ENCODE measurements at regions not wholly inside any gene's neighbourhood (a gene's known extent, or its start where the extent isn't known, plus 50 kb on each side); places are given as distances from the start of the nearest gene placed in this dataset.

DNA sequence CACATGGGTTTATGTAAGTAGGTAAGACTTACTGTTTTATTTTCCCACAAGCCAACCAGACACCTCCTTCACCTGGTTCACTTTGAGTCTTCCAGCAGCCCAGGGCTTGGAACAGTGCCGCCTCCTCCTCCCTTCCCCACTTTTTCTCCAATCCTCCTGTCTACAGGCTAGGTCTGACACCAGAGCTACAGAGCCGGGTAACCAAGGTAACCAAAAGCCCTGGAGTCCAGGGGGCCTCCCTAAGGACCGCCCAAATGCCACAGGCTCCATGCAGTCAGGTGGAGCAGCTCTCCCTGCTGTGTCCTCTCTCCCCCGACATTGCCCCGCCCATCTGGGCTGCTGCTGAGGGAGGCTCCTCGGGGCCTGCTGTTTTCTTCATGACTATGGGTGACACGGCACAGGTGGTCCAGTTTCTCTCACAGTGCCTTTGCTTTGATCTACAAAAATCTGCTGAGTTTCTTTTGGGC, 138.0 kb upstream of the EFNA5 start:
- peak; percentile 69 for DNase-seq

GRCh38 chr5:107807431-107807830, 136.7 kb upstream of the EFNA5 start:
- DNase-seq: no peak

- DNase-seq: peak; percentile 30
Observed at GRCh38 chr5:107806705-107807104, 136.0 kb upstream of the EFNA5 start.

GRCh38 chr5:107806271-107806670, 135.5 kb upstream of the EFNA5 start:
- DNase-seq: peak; percentile 90

GRCh38 chr5:107805824-107806223, 135.1 kb upstream of the EFNA5 start:
- no peak for DNase-seq

GRCh38 chr5:107805166-107805565, 134.4 kb upstream of the EFNA5 start:
- DNase-seq: no peak

- DNase-seq: no peak
Observed at GRCh38 chr5:107803728-107804127, 133.0 kb upstream of the EFNA5 start.

DNA sequence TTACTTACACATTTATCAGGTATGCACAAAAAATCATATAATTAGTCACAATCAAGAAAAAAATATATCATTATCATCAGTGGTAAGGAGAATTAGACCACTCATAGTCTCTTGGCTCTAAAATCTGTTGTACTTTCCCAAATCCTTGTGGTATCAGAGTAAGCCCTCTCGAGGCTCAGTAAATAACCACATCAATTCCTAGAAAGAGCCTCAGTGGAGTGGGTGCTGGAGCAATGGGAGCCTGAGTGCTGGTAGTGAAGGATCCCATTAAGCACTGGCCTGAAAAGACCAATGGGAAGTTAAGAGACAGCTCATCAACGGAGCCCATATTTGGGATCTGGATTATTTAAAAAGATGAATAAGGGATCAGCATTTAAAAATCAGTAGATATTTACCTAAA, 130.3 kb upstream of the EFNA5 start:
- no peak for DNase-seq

DNA sequence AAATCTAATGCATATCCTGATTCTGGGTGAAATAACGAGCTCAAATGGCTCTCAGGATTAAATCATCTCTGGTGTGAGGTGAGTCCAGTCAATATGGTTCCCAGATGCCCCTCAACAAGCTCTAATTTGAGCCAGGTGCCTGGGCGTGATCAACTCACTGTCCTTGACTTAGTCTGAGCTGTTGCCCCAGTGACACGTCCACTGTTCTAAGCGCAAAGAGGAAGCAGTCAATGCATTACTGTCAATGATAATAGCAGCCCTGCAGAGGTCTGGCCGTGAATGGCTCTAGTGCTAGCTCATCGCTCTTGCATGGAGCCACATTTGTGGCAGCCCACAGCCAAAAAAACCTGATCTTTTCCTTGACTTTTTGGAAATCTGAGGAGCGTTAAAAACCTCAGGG, 128.6 kb upstream of the EFNA5 start:
- no peak for DNase-seq

- DNase-seq: no peak
Observed at GRCh38 chr5:107796797-107797196, 126.1 kb upstream of the EFNA5 start.

- DNase-seq: peak; percentile 86
Observed at GRCh38 chr5:107794741-107795140, 124.0 kb upstream of the EFNA5 start.

DNA sequence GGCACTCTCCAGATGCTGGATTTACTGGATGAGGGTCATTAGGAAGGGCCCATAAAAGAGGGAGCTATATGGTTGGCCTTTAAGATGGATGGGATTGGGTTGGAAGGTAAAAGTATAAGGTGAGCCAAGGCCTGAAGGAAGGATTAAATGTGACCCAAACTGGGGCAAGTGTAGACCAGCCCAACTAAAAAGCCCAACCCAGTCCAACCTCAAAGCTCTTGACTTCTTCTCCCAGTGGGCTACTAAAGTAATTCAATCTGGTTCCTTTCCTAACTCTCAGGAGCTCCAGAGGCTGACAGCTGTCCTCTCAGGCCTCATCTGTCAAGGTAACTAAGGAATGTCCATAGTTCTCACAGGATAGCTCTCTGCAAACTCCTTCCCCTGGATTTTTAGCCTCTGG, 122.2 kb upstream of the EFNA5 start:
- no peak for DNase-seq

DNA sequence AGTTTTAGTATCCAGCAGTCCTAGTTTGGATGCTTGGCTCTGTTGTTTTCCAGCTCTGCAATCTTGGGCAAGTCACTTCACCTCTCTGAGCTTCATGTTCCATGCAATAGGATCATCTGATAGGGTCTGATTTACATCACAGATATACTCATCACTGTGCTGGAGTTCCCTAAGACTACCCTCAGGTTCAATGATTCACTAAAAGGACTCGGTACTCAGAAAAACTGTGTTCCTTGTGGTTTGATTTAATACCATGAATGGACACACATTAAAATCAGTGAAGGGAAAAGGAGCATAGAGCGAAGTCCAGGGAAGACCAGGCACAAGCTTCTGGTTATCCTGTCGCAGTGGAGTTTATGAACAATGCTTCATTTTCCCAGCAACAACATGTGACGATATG, 119.9 kb upstream of the EFNA5 start:
- DNase-seq: no peak

DNA sequence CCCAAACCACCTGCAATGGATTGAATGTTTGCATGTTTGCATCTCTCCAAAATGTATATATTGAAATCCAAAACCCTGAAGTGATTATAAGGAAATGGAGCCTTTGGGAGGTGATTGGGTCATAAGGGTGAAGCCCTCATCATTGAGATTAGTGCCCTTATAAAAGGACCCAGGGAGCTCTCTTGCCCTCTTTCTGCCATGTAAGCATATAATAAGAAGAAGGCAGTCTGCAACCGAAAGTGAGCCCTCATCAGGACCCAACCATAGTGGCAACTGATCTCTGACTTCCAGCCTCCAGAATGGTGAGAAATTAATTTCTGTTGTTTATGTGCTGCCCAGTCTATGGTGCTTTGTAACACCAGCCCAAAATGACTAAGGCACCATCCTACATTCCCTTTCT, 115.7 kb upstream of the EFNA5 start:
- no peak for DNase-seq

DNA sequence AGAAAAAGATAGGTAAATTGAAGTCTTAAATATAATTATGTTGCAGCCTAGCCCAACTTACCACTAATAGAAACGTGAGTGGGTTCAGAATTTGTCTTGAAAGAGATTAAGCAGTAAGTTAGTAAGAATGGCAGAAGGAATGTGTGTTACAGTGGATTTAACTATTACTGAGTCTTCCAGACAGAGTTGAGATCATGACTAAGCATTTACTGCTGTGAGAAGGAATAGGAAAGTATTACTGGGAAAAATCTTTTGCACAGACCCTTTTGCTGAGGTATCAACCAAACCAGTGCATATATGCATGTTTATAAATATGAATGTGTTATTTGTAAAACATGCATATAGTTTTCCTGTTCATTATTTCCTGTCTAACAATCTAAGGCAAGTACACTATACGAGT, 112.8 kb upstream of the EFNA5 start:
- no peak for DNase-seq

DNA sequence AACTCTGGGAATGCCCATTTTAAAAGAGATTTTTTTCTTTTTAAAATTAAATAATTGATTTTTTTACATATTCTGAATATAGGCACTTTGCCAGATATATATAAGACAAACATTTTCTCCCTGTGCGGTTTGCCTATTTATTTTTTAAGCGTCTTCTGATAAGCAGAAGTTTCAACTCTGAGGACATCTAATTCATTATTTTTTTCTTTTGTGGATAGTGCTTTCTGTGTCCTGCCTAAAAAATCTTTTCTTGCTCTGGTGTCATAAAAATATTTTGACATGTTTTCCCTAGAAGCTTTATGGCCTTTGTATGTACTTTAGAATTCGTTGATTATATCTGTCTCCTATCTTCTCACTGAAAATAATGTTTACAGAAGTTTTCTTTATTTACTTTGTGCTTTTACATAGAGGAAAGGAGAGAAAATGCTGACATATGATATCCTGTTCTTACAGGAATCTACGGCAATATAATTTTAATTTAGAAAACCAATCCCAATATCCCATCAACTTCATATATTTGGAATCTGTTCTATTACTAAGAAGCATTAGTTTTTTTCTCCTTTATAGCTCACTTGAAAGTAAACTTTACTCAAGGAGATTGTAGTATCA, 111.9 kb upstream of the EFNA5 start:
- DNase-seq: no peak

DNA sequence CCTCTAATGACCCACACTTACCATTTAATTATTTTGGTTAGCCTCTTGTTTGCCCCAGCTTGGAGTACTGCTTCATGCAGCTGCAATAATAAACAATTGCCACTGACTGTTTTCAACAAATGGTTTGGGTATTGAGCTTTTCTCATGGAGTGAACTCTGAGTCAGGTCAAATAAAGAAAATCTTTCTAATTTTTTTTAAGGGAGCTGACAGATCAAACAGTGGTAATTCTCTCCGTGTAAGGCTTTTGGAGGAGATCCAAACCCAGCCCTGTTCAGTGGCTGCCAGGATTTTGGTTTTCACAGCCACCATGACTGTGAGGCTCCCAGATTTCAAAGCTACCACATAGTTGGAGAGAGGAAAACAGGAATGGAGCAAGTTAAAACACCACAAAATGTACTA, 110.7 kb upstream of the EFNA5 start:
- no peak for DNase-seq

DNA sequence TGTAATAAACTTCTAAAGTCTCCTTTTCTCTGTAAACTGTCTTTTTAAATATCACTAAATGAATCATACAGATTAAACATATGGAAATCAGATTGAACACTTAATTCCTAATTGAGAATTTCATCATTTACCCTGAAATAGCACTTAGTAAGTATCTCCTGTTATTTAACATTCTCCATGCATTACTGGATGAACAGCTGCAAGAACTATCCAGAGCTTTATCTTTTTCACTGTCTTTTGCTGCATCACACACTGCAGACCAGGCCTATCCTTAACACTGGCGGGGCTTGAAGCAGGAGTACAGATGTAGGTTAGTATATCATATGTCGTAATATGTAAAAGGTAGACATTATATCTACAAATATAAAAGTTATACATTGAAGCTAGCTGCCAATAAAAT, 108.7 kb upstream of the EFNA5 start:
- no peak for DNase-seq

DNA sequence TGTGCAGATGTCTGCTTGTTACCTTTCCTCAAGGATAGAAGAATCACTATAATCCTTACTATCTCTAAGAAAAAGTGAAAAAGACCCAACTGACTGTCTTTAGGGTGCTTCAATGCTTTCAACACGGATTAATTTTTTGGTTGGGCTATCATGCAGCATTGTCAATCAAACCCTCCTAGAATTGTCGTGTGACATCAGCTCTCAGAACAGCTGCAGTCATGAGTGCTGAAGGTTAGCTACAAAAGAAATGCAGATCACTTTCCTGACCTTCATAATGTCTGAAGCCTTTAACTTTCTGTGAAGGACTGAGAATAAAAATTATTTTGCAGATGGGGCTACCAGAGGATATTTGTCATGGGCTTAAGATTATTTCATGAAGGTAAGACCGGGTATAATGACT, 107.9 kb upstream of the EFNA5 start:
- DNase-seq: no peak

GRCh38 chr5:107776922-107777740, 106.4 kb upstream of the EFNA5 start:
- DNase-seq: no peak

DNA sequence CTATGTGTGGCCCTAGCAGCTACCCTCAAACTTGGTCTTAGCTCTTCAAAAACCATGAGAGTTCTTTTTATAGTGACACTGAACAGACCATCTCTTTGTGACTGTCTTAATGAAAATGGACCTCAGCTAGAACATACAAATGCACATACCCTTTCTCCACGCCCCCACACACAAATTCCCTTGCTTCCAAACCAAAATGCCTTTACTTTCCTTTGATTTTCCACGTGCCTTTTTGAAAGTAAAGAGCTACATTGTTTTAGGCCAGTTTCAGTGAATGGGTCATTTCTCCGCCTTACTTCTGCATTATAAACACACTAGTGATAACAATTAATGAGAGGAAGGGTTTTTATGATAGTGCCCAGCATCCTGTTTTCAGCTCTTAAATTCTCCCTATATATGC, 105.8 kb upstream of the EFNA5 start:
- no peak for DNase-seq

DNA sequence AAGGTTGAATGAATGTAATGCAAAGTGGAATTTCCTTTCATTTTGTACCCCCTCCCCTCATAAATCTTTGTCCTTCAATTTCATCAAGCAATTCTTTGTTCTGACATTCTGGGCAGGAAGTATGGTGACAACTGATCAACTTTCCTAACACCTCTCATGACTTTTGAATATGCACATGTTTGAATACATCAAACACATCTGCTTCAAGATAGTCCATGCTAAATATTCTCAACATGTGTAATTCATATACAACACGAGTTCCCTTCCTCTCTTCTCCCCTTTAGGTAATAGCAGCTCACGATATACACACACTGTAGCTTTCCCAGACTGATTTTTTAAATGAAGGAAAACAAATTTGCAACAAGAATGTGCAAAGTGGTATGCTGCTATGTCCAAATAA, 103.6 kb upstream of the EFNA5 start:
- DNase-seq: no peak

DNA sequence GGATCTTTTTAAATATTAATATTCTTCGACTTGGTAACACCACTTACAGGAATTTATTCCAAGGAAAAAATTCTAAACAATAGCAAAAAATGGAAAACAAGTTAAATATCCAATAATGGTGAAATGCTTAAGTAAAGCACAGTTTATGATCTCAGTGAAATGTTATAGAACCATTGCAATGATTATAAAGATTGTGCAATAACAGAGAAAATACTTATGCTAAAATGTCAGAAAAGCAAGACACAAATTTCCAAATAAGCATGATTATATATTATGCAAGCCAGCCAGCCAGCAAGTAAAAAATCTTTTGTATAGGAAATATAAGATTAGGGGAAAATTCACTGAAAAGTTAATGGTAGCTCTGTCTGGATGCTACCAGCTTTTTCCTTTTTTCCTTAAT, 102.7 kb upstream of the EFNA5 start:
- DNase-seq: no peak

DNA sequence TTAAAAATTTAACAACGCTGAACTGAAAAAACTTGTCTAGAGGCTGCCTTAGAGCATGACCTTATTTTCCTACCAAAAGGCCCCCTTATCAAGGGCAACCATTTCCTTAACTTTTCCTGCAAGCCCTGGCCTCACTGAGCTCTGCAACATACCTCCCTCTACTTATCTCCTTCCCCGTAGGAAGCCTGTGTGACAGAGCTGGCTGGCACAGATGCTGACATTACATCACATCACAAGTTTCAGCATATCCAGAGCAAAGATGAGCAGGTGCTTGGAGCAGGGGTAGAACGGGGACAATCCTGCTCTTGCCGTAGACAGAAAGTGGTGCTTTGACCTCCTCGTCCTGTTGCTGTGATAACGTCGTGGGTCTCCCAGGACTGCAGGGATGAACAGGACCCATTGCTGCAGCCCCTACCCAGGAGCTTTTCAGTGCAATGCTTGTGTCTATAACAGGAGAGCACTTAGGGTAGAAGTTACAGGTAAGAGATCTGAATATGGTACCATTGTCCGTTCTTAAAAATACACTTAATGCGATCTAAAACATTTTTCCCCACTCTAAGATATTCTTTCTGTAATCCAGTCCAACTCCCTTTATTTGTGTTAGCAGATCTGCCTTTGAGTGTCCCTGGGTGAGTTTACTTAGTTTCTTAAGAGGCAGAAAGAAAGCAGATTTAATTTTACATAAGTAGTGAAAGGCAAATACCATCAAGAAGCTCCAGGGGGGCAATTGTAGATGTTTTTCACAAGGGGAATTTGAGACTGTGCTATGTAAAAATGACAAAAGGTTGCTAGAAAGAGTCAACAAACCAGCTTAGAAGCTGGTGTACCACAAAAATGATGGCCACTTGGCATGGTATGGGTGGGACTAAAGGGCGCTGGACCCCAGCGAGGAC, 101.9 kb upstream of the EFNA5 start:
- DNase-seq: peak; percentile 41
